Hematopoietic multipotent progenitor cell treated with erythropoietin and hydrocortisone succinate and interleukin-3 and kit ligand, for 6 days (in vitro differentiated cells): ENCODE measurements at regions not wholly inside any gene's neighbourhood (a gene's known extent, or its start where the extent isn't known, plus 50 kb on each side); places are given as distances from the start of the nearest gene placed in this dataset.
"Not testable (repeated sequence)": the region's sequence is repeated elsewhere in the genome, so short reads cannot be mapped to it uniquely, and the experiment has no call there.

Experiments
- DNase-seq: peaks from one replicate; pipeline ENCODE4 v3.0.0-alpha.2; 2015

GRCh38 chr14:48805315-48805714 is 780.9 kb downstream of the RPS29 start:
- no peak for DNase-seq

- DNase-seq: no peak
Measured at GRCh38 chr14:48792376-48793024, 793.7 kb downstream of the RPS29 start.

GRCh38 chr14:48788771-48789170 is 797.4 kb downstream of the RPS29 start:
- DNase-seq: no peak

- DNase-seq: no peak
Measured at GRCh38 chr14:48786498-48786897, 799.7 kb downstream of the RPS29 start.

GRCh38 chr14:48771717-48772116 is 814.5 kb downstream of the RPS29 start:
- DNase-seq: no peak

GRCh38 chr14:48751293-48751692 is 834.9 kb downstream of the RPS29 start:
- DNase-seq: no peak

- DNase-seq: no peak
Measured at GRCh38 chr14:48748151-48748675, 838.0 kb downstream of the RPS29 start.

GRCh38 chr14:48747561-48748089 is 838.6 kb downstream of the RPS29 start:
- DNase-seq: no peak

- no peak for DNase-seq
Measured at GRCh38 chr14:48744202-48744601, 842.0 kb downstream of the RPS29 start.

GRCh38 chr14:48738186-48738925 is 847.8 kb downstream of the RPS29 start:
- no peak for DNase-seq

GRCh38 chr14:48735607-48736006 is 850.6 kb downstream of the RPS29 start:
- DNase-seq: no peak

- DNase-seq: no peak
Measured at GRCh38 chr14:48731260-48731659, 854.9 kb downstream of the RPS29 start.

GRCh38 chr14:48726080-48726642 is 860.0 kb downstream of the RPS29 start:
- DNase-seq: no peak

GRCh38 chr14:48725051-48725734 is 861.0 kb downstream of the RPS29 start:
- DNase-seq: no peak

GRCh38 chr14:48723841-48724495 is 862.2 kb downstream of the RPS29 start:
- DNase-seq: no peak

GRCh38 chr14:48714366-48714765 is 871.8 kb downstream of the RPS29 start:
- no peak for DNase-seq

- DNase-seq: no peak
Measured at GRCh38 chr14:48710133-48710532, 876.0 kb downstream of the RPS29 start.

GRCh38 chr14:48709277-48709785 is 876.8 kb downstream of the RPS29 start:
- DNase-seq: no peak

- no peak for DNase-seq
Measured at GRCh38 chr14:48704639-48705038, 881.5 kb downstream of the RPS29 start.

- no peak for DNase-seq
Measured at GRCh38 chr14:48703728-48704467, 882.3 kb downstream of the RPS29 start.

GRCh38 chr14:48697362-48697761 is 888.8 kb downstream of the RPS29 start:
- not testable (repeated sequence) for DNase-seq

GRCh38 chr14:48693793-48694192 is 892.4 kb downstream of the RPS29 start:
- no peak for DNase-seq
